Vagina (tissue), 2 donors: ENCODE measurements at regions not wholly inside any gene's neighbourhood (a gene's known extent, or its start where the extent isn't known, plus 50 kb on each side); places are given as distances from the start of the nearest gene placed in this dataset.

Experiments used
- POLR2A ChIP-seq, 2 donors: fragments of 450-650 bp; IDR thresholded peaks; one replicate each; pipeline ENCODE4 v1.6.1; 2017; ENCODE audit warnings: antibody characterized with exemption in 2 of 2, mild to moderate bottlenecking in 2 of 2, moderate library complexity in 2 of 2
- TF ChIP-seq, protein P1 (sequence below), 3 experiments: fragments of 450-650 bp in 2 of 3; fragments of 200-600 bp in 1 of 3; sonication (generic) in 1 of 3; IDR thresholded peaks; one replicate each; pipeline ENCODE4 v1.5.1; 2017 to 2019; ENCODE audit warnings: antibody characterized with exemption in 3 of 3, mild to moderate bottlenecking in 2 of 3, moderate library complexity in 2 of 3

DNA sequence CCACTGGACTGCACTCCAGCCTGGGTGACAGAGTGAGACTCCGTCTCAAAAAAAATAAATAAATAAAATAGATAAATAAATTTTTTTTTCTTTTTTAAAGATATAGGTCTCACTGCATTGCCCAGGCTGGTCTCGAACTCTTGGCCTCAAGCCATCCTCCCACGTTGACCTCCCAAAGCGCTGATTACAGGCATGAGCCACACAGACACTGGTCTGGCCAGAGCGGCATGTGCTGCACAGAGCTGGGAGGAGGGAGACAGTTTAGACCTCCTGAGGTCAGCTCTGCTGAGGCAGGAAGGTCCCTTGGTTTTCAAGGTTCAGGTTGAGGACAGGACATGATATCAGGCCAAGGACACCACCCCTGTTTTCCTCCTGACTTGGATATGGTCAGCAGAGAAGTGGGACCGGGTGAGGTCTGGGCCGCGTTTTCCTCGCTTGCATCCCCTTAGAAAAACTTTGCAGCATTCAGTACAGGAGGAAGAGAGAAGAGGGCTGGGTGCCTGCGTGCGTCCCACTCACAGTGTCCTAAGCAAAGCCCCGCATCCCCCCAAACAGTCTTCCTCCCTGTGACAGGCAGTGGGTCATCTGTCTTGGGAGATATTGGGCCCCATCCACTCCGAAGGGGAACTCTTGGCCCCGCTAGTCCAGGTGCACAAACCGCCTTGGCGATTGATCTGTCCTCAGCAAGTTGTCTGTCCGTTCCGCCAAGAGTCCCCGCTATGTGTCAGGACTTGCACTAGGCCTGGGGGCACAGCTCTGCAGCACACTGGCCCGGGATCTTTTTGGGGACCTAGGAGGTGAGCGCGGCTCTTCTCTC is 56.1 kb downstream of the ZNF727 start:
- TF ChIP-seq, protein P1, sequence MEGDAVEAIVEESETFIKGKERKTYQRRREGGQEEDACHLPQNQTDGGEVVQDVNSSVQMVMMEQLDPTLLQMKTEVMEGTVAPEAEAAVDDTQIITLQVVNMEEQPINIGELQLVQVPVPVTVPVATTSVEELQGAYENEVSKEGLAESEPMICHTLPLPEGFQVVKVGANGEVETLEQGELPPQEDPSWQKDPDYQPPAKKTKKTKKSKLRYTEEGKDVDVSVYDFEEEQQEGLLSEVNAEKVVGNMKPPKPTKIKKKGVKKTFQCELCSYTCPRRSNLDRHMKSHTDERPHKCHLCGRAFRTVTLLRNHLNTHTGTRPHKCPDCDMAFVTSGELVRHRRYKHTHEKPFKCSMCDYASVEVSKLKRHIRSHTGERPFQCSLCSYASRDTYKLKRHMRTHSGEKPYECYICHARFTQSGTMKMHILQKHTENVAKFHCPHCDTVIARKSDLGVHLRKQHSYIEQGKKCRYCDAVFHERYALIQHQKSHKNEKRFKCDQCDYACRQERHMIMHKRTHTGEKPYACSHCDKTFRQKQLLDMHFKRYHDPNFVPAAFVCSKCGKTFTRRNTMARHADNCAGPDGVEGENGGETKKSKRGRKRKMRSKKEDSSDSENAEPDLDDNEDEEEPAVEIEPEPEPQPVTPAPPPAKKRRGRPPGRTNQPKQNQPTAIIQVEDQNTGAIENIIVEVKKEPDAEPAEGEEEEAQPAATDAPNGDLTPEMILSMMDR (IDR thresholded peaks at IDR 0.05), result no peak
- TF ChIP-seq POLR2A (IDR thresholded peaks at IDR 0.05), result no peak
